Thyroid gland (tissue), 4 donors: ENCODE measurements at regions not wholly inside any gene's neighbourhood (a gene's known extent, or its start where the extent isn't known, plus 50 kb on each side); places are given as distances from the start of the nearest gene placed in this dataset.

Experiments
- CTCF ChIP-seq, 6 experiments: fragments of 200-600 bp in 3 of 6; fragments of 450-650 bp in 3 of 6; sonication (generic) in 3 of 6; IDR thresholded peaks; one replicate each; pipeline ENCODE4 v1.5.1; 2016 to 2019; ENCODE audit warnings: antibody characterized with exemption in 6 of 6, mild to moderate bottlenecking in 2 of 6, inconsistent platforms in 1 of 6, moderate library complexity in 1 of 6
- POLR2A ChIP-seq, 2 donors: fragments of 450-650 bp; IDR thresholded peaks; one replicate each; pipeline ENCODE4 v1.6.1; 2017; ENCODE audit warnings: antibody characterized with exemption in 2 of 2, mild to moderate bottlenecking in 2 of 2, moderate library complexity in 1 of 2

DNA sequence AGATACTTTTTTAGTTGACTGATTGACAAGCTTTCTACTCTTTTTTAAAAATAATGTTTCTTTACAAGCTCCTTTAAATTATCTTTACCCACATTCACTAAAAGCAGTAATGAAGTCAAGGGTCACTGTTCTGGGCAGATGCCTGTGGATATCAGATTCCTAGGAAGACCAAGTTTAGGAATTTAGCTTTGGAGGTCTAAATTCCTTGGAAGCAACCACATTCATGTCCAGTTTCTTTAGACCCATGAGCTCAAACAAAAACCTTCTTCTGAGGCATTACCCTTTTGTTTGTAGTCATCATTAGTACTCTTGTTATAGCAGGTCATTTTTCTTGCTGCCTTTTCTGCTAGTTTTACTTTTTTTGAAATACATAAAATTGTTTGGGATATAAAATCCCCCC is 462.9 kb upstream of the JAG1 start:
- TF ChIP-seq CTCF (IDR thresholded peaks at IDR 0.05) (no peak), POLR2A (IDR thresholded peaks at IDR 0.05) (no peak)
